ENCODE measurements at regions not wholly inside any gene's neighbourhood (a gene's known extent, or its start where the extent isn't known, plus 50 kb on each side); places are given as distances from the start of the nearest gene placed in this dataset.

GRCh38 chr18:22670914-22671313 lies 253.2 kb upstream of the CTAGE1 start:
- TF ChIP-seq CTCF (conservative IDR thresholded peaks at IDR 0.05; ENCODE audit: low read length) (no peak), EZH2phosphoT487 (IDR thresholded peaks at IDR 0.05; ENCODE audit: borderline replicate concordance) (no peak)
